ENCODE measurements at regions not wholly inside any gene's neighbourhood (a gene's known extent, or its start where the extent isn't known, plus 50 kb on each side); places are given as distances from the start of the nearest gene placed in this dataset.
A peak's percentile ranks its signal among the peaks of the same experiment; 100 is the strongest.

- no peak for DNase-seq
Measured at GRCh38 chr13:99027661-99028425, 50.0 kb upstream of the DOCK9 start.

- peak; percentile 63 for DNase-seq
Measured at GRCh38 chr13:99028890-99029289, 51.0 kb upstream of the DOCK9 start.

DNA sequence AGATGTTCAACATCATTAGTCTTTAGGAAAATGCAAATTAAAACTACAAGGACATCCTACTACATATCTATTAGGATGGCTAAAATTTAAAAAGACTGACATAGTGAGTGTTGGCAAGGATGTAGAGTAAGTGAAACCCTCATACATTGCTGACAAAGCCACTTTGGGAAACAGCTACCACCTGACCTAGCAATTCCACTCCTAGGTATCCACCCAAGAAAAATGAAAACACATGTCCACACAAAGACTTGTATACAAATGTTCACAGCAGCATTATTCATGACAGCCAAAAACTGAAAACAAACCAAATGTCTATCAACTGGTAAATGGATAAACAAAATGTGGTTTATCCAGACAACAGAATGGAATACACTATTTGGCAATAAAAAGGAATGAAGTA is 51.7 kb upstream of the DOCK9 start:
- no peak for DNase-seq

GRCh38 chr13:99030326-99030725 is 52.5 kb upstream of the DOCK9 start:
- no peak for DNase-seq

GRCh38 chr13:99031832-99032231 is 54.0 kb upstream of the DOCK9 start:
- no peak for DNase-seq

DNA sequence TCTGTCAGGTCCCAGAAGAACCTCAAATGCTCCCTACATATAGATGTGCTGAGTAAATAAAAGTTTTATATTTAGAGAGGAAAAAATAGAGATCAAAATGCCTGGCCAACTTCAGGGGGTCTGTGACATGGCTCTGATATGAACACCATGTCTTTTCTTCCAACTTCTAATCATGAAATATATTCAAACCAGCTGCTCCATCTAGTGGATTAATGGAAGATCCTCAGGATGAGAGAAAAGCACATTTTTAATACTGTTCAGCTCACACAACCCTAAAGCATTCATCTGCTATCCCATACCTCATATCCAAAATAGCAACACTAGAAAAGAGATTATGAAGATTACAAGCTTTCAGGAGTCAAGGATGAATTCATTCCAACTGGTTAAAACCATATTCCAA is 56.0 kb upstream of the DOCK9 start:
- DNase-seq, result no peak

GRCh38 chr13:99034333-99035085 is 56.6 kb upstream of the DOCK9 start:
- no peak for DNase-seq

DNA sequence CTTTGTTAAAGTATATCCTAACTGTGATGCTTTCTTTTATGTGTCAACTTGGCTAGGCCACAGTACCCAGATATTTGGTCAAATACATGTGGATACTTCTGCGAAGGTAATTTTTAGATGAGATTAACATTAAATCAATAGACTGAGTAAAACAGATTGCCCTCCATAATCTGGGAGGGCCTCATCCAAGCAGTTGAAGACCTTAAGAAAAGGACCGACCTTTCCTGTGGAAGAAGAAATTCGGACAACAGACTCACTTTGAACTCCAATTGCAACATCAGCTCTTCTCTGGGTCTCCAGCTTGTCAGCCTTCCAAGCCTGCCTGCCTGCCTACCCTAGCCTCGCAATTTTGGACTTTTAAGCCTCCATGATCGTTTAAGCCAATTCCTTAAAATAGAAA is 57.9 kb upstream of the DOCK9 start:
- DNase-seq, result no peak

DNA sequence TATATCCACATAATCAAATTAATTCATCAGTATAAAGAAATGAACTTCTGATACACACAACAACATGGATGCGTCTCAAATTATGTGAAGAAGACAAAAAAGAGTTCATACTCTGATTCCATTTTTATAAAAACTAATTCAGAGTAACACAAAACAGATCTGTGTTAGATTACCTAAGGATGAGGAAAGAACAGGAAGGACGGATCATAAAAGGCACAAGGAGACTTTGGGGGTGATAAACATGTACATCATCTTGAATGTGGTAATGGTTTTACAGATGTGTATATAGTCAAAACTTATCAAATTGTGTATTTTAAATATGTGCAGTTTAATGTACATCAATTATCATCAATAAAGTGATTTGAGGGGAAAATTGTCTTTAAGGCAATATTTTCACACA is 59.9 kb upstream of the DOCK9 start:
- DNase-seq, result no peak

DNA sequence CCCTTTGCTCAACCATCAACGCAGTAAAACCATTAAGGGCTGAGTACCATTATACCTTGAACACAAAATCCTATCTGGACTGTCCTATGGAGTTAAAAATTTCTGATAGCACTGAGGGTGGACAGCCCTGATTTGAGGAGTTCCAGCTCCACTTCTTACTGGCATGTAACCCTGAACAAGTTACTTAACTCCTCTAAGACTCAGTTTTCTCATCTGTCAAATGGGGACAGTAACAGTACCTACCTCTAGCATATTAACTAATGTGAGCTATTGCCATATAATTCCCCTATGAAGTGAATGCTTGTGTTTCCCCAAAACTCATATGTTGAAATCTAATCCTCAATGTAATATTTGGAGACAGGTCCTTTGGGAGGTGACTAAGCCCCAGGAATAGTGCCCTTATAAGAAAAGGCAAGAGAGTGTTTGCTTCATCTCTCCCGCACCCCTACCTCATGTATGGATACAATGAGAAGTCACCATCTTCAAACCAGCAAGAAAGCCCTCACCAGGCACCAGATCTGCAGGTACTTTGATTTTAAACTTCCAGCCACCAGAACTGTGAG is 61.9 kb upstream of the DOCK9 start:
- no peak for DNase-seq

DNA sequence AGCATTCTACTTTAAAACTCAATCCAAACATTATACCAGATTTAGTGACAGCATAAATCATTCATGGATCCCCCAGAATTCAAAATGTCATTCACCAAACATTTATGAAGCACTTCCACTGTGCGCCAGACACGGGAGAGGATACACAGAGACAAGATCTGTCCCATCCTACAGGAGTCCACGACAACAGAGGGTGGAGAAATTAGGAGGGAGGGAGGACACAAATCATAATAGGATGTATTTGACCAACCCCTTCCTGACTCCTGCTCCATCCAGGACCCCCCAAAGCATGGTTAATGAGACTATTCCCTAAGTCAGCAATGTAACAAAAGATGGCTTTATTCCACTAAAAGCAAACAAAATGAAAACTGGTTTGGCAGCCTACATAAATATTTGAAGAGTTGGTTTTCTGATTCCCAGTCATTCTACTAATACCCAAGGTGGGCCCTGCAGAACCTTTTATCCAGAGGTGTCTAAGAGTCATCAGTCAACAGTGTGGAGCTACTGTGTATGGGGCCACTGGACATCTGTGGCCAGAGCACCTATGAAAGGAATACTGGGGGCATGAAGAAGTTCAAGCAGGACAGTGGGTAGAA is 62.8 kb upstream of the DOCK9 start:
- no peak for DNase-seq

GRCh38 chr13:99041337-99041736 is 63.5 kb upstream of the DOCK9 start:
- DNase-seq, result no peak

GRCh38 chr13:99041788-99042187 is 63.9 kb upstream of the DOCK9 start:
- no peak for DNase-seq

- DNase-seq, result no peak
Measured at GRCh38 chr13:99042521-99043250, 64.8 kb upstream of the DOCK9 start.

GRCh38 chr13:99043831-99044231 is 66.0 kb upstream of the DOCK9 start:
- no peak for DNase-seq

- peak; percentile 30 for DNase-seq
Measured at GRCh38 chr13:99044764-99045163, 66.9 kb upstream of the DOCK9 start.

DNA sequence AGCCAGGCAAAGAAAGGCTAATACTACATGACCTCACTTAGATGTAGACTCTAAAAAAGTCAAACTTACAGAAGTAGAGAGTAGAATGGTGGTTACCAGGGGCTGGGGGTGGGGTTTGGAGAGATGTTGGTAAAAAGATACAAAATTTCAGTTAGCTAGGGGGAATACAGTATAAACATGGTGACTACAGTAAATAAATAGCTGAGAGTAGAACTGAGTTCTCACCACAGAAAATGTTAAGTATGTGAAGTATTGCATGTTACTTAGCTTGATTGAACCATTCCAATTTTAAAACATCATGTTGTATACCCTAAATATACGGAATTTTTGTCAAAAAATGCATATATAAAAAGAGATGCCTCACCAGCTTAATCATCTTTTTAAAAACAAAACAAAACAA is 67.5 kb upstream of the DOCK9 start:
- DNase-seq, result no peak

DNA sequence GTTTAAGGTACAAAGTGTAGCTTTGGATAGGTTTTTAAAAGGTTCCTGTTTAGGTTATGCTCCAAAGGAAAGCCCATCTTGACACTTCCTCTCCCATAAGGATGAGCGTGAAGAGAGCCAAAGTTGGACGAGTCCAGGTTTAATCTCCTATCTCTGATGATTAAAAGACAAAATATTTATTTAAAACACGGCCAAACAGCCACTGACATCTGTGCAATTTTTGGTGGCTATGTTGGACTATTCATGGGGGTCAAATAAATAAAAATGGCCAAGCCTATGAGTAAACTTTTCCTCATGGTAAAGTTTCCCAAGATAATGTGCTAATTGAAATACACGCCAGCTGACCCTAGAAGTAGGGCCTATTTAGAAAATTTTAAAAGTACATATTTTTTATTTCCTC is 69.0 kb upstream of the DOCK9 start:
- no peak for DNase-seq

GRCh38 chr13:99050983-99051488 is 73.2 kb upstream of the DOCK9 start:
- peak; percentile 47 for DNase-seq

GRCh38 chr13:99051768-99052455 is 74.0 kb upstream of the DOCK9 start:
- no peak for DNase-seq

GRCh38 chr13:99053636-99054233 is 75.9 kb upstream of the DOCK9 start:
- DNase-seq, result peak; percentile 39

- DNase-seq, result peak; percentile 32
Measured at GRCh38 chr13:99055281-99055680, 77.4 kb upstream of the DOCK9 start.

Measured in CD4-positive, alpha-beta T cell treated with Interleukin-17A for 4 hours (primary cell).